ENCODE measurements at regions not wholly inside any gene's neighbourhood (a gene's known extent, or its start where the extent isn't known, plus 50 kb on each side); places are given as distances from the start of the nearest gene placed in this dataset.

GRCh38 chr12:103140286-103140685 is 182.8 kb downstream of the ASCL1 start:
- Histone ChIP-seq H3K4me1 (peaks cover 24% of the 10 kb centered on the region), H3F3A (ENCODE audit: low read depth) (no peaks in the 10 kb centered on the region), H3K36me3 (no peaks in the 10 kb centered on the region), H4K20me1 (ENCODE audit: low read depth) (no peaks in the 10 kb centered on the region), H3K4me2 (peak overlapping the region; percentile 19), H2AFZ (replicated peaks) (peak overlapping the region; percentile 9), H3K27ac (peak overlapping the region; percentile 19), H3K9me3 (ENCODE audit: low read depth) (no peaks in the 10 kb centered on the region), H3K9ac (no peak overlapping the region), H3K79me2 (ENCODE audit: low read depth) (no peaks in the 10 kb centered on the region), H3K4me3 (no peak overlapping the region), H3K27me3 (no peaks in the 10 kb centered on the region)
- TF ChIP-seq CTCF (IDR thresholded peaks at IDR 0.05): no peak
- no peak for TF ChIP-seq EZH2phosphoT487 (IDR thresholded peaks at IDR 0.05)
- no peak for TF ChIP-seq EZH2 (IDR thresholded peaks at IDR 0.05)
- Mint-ChIP-seq H3K27me3 (ENCODE audit: insufficient read depth, low read depth) (peaks cover 2% of the 10 kb centered on the region), H3K9me3 (peaks cover 11% of the 10 kb centered on the region), H3K36me3 (peaks cover 4% of the 10 kb centered on the region), H3K4me3 (no peak overlapping the region), H3K27ac (peak overlapping the region; percentile 86), H3K4me1 (peaks cover 27% of the 10 kb centered on the region)
- DNase-seq (ENCODE audit: low spot score): peak; percentile 52

- H3K4me3 ChIP-seq: no peak overlapping the region
- H3K27ac ChIP-seq: no peak overlapping the region
- no peak for TF ChIP-seq EZH2 (IDR thresholded peaks at IDR 0.05)
- no peak for TF ChIP-seq CTCF (IDR thresholded peaks at IDR 0.05)
- no peak for TF ChIP-seq EZH2phosphoT487 (IDR thresholded peaks at IDR 0.05)
- H3K4me1 ChIP-seq: peaks cover 24% of the 10 kb centered on the region
- Mint-ChIP-seq H3K4me1 (peaks cover 27% of the 10 kb centered on the region), H3K36me3 (peaks cover 2% of the 10 kb centered on the region), H3K27ac (no peak overlapping the region), H3K27me3 (ENCODE audit: insufficient read depth, low read depth) (peaks cover 2% of the 10 kb centered on the region), H3K4me3 (no peak overlapping the region), H3K9me3 (peaks cover 2% of the 10 kb centered on the region)
- H3F3A ChIP-seq (ENCODE audit: low read depth): no peaks in the 10 kb centered on the region
- H3K9me3 ChIP-seq (ENCODE audit: low read depth): no peaks in the 10 kb centered on the region
- H3K4me2 ChIP-seq: no peak overlapping the region
- no peaks in the 10 kb centered on the region for H4K20me1 ChIP-seq (ENCODE audit: low read depth)
- H3K27me3 ChIP-seq: no peaks in the 10 kb centered on the region
- no peak overlapping the region for H3K9ac ChIP-seq
- H3K36me3 ChIP-seq: no peaks in the 10 kb centered on the region
- no peak overlapping the region for H2AFZ ChIP-seq (replicated peaks)
- no peak for DNase-seq (ENCODE audit: low spot score)
- no peaks in the 10 kb centered on the region for H3K79me2 ChIP-seq (ENCODE audit: low read depth)
These were observed 186.8 kb downstream of the ASCL1 start for GRCh38 chr12:103144278-103144677.

- no peaks in the 10 kb centered on the region for H3K9me3 ChIP-seq (ENCODE audit: low read depth)
- Mint-ChIP-seq H3K9me3 (peaks cover 2% of the 10 kb centered on the region), H3K4me3 (no peak overlapping the region), H3K4me1 (peaks cover 5% of the 10 kb centered on the region), H3K36me3 (no peaks in the 10 kb centered on the region), H3K27me3 (ENCODE audit: insufficient read depth, low read depth) (peaks cover 6% of the 10 kb centered on the region), H3K27ac (no peak overlapping the region)
- TF ChIP-seq EZH2 (IDR thresholded peaks at IDR 0.05): no peak
- TF ChIP-seq EZH2phosphoT487 (IDR thresholded peaks at IDR 0.05): no peak
- TF ChIP-seq CTCF (IDR thresholded peaks at IDR 0.05): no peak
- no peaks in the 10 kb centered on the region for H3K36me3 ChIP-seq
- H2AFZ ChIP-seq (replicated peaks): no peak overlapping the region
- no peaks in the 10 kb centered on the region for H4K20me1 ChIP-seq (ENCODE audit: low read depth)
- no peaks in the 10 kb centered on the region for H3F3A ChIP-seq (ENCODE audit: low read depth)
- no peak overlapping the region for H3K4me3 ChIP-seq
- H3K27me3 ChIP-seq: no peaks in the 10 kb centered on the region
- H3K9ac ChIP-seq: no peak overlapping the region
- H3K4me2 ChIP-seq: no peak overlapping the region
- no peak for DNase-seq (ENCODE audit: low spot score)
- H3K27ac ChIP-seq: no peak overlapping the region
- no peaks in the 10 kb centered on the region for H3K79me2 ChIP-seq (ENCODE audit: low read depth)
- H3K4me1 ChIP-seq: peaks cover 7% of the 10 kb centered on the region
These were observed 203.1 kb downstream of the ASCL1 start for GRCh38 chr12:103160622-103161021.
